Amniotic epithelial cell (primary cell): ENCODE measurements at regions not wholly inside any gene's neighbourhood (a gene's known extent, or its start where the extent isn't known, plus 50 kb on each side); places are given as distances from the start of the nearest gene placed in this dataset.

ENCODE experiments used
- DNase-seq: peaks from one replicate; pipeline ENCODE4 v3.0.0-alpha.2; 2010; ENCODE audit warnings: low read depth

DNA sequence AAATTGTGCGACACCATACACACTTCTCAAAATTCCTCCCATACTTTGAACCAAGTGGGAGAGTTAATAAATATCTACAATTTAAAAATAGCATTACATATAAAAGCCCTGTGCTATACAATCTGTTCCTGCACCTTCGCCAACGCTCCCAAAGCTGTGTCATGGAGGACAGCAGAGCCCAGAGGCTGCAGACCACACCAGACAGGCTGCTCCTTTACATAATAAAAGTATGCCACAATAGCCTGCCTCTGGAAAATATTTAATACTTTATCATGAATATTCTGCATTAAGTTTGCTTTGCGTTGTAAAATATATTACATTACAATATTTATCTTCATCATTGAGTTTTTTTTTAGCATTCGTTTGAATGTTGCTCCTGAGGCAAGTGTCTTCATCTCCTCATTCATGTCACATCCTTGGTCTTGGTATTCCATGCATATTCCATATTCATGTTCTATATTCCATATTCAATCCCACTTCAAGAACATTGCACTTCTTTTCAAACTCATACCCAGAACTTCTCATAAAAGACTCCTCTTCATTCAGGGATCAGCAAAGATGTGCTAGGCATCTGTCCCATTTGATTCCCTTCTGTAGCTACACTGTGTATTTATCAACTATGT is 663.9 kb downstream of the POM121L12 start:
- DNase-seq = no peak

DNA sequence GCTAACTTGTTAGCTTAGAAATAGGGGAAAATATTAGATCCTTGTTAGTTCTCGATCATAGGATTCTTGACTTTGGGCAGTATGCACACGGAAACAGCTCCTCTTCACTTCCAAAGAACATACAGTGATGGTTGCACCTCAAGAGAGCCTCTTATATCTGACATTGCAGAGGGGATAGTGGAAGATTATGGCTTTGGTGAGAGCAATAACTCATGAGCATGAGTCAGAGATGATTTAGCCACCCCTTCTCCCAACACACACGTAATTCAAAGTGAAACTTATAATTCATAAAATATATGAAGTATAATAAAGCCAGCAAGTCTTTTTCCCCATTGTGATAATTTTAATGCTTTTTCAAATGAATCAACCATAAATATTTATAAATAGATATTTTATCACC is 683.7 kb downstream of the POM121L12 start:
- DNase-seq = no peak

DNA sequence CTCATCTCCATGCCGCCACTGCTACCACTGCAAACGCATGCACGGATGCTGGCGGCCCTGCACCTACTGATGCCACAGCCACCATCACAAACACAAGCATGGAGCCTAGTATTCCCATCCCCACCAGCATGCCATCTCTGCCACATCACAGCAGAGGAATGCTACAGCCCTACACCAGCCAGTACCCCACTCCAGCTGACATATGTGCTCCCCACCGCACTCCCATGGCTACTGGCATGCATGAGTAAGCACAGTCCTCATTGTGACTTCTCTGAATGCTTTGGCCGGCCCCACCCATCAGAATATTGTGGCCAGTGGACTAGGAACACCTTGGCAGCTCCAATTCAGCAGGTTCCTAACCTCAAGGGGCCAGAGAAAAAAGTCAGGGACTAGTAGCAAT is 705.5 kb downstream of the POM121L12 start:
- no peak for DNase-seq

DNA sequence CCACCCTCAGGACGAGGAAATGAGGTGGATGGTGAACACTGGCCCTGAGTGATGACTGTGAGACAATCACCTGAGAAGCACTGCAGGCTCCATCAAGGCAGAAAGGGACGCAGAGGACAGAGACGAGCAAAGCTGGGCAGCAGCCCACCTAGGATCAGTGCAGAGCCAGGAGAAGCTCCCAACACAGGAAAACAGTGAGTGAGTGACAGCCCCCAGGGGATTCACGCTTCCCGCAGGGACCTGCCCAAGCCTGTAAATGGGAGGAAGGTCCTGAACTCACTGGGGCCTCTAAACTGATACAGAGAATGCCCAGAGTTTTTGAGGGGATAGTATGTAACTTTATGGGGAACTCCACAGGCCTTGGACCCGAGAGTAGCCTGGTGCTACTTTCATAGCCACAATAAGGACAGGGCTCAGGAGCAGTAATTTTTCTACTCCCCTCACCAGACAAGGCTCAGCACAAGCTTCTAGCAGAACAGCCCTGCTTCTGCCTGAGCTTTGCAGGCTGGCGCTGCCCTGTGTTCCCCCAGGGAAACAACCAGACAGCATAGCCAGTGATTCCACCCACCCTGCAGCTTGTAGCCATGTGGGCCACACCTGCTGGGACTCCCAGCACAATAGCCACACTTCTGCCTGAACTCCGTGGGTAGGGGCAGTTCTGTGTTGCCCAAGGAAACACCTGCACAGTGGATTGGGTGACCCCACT is 708.4 kb downstream of the POM121L12 start:
- DNase-seq = no peak

DNA sequence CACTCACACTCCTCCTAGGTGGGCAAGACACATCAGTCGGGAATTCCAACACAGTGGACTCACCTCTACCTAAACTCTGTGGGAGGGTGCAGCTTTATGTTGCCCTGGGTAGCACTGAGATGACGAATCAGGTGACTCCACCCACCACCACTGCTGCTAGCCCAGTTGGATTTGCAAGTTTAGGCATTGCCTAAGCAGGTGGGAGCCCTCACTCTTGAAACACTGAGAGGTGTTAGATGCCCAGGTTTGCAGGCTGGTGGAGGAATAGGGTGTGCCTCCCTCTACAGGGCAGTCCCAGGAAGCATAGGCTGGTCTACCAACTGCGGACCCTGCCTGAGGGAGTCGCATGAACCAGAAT is 708.9 kb downstream of the POM121L12 start:
- DNase-seq = no peak

DNA sequence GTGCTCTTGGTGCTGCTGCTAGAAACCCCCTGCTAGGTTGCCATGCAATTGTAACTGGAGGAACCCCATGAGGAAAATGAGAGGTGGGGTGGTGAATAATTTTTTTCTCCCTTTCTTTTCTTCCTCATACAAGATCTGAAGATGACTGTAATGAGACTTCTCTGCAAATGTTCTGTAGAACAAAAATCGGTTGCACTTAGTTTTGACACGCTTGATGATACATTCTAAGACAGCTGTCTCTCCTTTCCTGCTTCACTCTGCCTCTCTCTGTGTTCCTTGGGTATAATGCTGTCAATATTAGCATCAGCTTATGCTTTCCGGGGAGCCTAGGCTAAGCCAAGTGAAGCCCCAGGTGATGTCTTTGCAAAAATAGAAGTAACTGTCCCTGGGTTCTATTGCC is 721.5 kb downstream of the POM121L12 start:
- no peak for DNase-seq

DNA sequence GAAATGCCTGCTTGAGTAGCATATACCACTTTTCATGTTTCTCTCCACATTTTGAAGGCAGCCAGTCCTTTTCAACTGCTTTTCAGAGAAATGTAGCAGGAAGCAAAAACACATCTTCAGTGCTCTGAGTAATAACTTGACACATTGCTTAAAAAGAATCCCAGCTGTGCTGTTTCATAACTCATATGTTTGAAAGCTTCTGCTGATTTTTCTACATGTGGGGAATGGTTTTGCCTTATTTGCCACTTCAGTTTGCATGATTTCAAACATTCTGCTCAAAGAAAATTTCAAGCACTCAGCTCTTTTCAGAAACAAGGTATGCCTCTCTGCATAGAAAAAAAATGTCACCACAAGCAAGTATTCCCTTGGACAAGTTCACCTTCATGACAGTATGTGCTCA is 732.8 kb downstream of the POM121L12 start:
- DNase-seq = no peak

DNA sequence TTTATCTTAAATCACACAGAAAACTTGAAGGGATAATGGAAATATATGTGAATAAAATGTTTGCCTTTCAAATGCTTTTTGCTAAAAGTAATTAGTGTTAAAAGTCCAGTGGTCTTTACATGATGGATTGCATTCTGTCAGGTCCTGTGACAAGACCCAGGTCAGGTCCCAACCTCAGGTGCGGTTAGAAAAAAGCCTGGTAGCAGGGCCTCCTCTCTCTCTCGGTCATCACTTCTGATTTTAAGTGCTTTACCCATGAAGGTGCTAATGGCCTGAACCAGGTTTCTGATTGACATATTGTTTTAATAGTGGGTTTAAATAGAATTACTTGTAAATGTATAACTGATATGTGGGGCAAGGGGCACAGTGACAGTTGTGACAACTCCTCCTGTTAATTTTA is 736.3 kb downstream of the POM121L12 start:
- no peak for DNase-seq

DNA sequence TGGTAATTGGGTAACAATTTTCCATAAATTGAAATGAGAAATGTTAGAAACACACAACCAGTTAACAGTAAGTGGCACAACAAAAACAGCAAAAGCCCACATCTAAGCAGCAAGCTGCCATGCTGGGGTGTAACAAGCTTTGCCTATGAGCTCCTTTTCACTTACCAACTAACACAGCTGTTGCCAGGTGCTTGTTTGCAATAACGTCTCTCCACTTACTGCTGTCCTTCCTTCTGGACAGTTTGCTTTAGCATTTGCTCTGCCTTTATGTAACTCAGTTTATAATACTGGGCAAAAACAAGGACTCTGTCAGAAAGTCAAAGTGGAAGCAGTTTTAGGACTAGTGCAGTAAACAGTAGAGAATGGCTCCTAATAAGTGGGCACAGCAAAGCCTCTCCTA is 740.9 kb downstream of the POM121L12 start:
- no peak for DNase-seq

DNA sequence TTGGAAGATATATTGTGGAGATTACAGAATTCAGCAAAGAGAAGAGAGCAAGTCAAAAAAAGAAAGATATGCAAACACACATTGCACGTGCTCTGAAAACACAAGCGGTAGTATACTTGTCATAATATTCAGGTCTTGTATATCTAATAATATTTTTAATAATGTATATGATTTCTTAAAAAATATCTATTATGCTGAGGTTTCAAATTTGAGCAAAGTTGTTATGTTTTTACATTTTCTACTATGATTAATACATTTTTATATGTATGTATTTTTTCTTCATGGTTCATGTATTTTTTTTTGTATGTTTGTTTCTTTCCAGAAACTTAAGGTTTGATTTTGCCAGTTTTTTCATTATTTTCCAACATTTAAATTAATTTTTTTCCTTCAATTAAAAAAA is 752.4 kb upstream of the VSTM2A start:
- DNase-seq = no peak

DNA sequence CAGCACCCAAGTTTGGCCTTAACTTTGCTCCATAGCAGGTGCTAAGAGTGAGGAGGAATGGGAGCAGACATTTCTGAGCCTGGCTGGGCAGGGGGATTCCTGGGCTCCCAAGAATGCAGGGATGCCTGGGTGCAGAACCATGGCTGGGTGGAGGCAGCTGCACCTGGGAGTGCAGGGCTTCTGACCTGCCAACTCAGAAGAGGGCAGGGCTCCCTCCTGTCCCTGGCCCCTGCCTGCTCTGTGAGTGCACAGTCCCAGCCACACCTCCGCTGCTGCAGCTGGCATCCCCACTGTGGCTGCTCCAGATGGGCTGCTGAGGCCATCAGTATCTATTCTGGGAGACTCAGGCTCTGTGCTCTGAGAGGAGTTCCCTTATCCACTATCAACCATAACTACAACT is 747.4 kb upstream of the VSTM2A start:
- DNase-seq = no peak

DNA sequence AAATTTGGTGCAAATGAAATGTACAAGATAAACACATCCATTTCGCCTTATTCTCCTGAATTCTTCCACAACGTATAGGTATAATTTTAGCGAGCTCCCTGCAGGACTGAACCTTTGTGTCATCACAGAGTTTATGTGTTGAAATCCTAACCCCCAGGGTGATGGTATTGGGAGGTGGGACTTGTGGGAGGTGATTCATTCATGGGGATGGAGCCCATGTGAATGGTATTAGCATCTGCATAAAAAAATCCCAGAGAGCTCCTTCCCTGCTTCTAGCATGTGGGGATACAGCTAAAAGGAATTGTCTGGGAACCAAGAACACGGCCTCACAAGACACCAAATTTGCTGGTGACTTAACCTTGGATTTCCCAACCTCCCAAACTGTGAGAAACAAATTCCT is 741.4 kb upstream of the VSTM2A start:
- DNase-seq = no peak

DNA sequence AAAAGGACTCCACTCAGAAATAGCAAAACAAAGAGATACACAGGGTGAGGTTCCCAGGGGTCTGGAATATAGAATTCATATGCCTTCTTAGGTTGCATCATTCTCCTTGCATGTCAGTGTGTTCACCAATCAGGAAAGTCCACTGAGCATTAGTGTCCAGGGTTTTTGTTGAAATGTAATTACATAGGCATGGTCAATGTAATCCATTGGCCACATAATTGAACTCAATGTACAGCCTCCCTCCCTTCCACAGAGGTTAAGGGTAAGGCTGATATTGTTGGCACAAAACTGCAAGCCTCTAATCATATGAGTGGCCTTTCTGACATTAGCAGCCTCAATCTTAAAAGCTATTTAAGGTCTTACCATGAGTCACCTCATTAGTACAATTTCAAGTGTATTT is 736.1 kb upstream of the VSTM2A start:
- DNase-seq = no peak

DNA sequence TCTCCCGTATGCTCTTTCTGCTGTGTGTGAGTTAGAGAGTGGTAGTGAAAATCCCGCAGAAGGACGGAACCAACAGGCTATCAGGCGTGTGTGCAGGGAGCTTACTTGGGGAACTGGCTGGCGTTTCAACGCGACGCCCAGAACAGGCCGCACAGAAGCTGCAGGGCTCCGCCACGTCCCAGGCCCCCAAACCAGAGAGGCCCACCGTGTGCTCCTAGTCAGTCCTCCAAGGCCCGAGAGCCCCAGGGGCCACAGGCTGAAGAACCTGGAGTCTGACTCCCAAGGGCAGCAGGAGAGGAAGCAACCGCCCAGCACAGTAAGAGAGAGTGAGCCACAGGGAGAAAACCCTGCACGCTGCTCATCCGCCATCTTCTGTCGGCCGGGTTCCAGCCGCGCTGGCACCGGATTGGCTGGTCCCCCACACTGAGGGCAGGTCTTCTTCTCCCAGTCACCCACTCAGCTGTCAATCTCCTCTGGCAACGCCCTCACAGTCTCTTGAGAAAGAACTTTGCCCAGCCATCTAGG is 730.6 kb upstream of the VSTM2A start:
- DNase-seq = no peak

DNA sequence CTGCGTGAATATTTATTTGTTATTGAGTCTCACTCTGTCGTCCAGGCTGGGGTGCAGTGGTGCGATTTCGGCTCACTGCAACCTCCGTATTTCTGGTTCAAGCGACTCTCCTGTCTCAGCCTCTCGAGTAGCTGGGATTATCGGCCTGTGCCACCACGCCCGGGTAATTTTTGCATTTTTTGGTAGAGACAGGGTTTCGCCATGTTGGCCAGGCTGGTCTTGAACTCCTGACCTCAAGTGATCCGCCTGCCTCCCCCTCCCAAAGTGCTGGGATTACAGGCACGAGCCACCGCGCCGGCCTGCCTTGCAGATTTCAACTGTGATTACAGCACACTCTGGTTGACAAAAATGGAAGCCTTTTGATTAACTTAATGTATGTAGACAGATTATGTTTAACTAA is 730.0 kb upstream of the VSTM2A start:
- DNase-seq = no peak

DNA sequence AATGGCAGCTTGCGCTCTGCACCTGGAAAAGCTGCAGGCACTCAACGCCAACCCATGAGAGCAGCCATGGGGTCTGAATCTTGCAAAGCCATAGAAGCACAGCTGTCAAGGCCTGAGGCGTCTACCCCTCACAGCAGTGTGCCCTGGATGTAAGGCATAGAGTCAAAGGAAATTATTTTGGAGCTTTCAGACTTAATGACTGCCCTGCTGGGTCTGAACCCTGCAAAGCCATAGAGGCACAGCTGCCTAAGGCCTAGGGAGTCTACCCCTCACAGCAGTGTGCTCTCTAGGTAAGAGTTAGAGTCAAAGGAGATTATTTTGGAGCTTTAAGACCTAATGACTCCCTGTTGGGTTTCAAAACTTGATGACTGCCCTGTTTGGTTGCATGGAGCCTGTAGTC is 706.9 kb upstream of the VSTM2A start:
- DNase-seq = no peak

DNA sequence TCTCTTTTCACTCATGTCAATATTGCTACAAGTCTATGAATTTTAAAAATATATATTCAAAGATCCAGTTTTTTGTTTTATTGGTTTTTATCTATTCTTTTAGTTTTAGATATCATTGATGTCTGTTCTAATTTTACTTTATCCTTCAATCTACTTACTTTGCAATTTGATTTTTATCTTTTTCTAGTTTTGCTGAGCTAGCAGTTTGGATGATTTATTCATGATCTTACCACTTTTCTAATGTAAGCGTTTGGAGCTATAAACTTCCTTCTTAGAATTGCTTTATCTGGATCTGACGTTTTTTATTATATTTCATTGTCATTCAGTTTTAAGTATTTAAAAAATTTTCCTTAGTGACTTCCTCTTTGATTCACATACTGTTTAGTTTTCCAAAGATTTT is 664.5 kb upstream of the VSTM2A start:
- DNase-seq = no peak

DNA sequence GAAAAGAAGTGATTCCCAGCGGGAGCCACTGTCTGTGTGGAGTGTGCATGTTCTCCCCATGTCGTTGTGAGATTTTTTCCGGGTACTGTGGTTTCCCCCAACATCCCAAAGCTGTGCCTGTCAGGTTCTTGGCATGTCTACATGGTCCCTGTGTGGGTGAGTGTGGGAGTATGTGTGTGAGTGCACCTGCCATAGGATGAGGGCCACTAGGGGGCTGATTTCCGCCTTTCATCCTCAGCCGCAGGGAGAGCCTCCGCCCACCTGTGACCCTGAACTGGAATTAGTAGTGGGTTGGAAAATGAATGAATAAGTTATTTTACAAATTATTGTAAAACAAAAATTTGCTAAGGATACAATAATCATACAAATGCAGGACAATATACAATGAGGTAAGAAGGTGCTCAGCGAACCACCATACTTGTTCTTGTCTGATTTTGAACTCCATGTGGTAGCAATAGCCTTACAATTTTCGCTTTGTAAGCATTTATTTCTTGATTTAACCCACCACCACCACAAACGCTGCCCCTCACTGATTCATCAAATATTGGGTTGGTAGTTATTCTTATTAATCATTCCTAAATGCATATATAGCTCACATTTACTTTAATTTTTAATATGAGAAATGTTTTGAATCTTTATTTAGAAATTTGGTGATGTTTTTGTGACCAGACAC is 641.2 kb upstream of the VSTM2A start:
- DNase-seq = no peak

DNA sequence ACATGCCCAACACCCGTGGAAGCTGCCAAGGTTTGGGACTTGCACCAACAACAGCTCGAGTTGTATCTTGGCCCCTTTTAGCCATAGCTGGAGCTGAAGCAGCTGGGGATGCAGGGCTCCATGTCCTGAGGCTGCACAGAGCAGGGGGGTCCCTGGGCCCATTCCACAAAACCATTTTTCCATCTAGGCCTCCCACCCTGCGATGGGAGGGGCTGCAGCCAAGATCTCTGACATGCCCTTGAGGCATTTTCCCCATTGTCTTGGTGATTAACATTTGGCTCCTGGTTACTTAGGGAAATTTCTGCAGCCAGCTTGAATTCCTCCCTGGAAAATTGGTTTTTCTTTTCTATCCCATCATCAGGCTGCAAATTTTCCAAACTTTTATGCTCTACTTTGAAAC is 637.8 kb upstream of the VSTM2A start:
- DNase-seq = no peak

DNA sequence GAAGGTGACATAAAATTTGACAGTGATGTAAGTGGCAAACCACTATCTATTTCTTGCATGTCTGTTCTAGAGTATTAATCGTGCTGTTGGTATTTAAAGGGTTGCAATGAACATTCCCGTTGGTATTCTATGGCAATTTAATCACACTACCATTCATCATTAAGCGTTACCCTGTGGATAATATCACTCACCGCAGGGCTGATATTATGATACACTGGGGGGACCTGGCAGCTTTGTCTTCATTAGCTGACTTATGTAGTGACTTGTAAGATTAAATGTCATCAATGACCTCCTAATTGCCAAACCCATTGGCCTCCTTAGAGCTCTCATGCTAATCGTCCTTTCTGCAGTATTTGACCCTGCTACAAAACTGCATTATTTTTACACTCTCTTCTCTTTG is 624.5 kb upstream of the VSTM2A start:
- DNase-seq = no peak

DNA sequence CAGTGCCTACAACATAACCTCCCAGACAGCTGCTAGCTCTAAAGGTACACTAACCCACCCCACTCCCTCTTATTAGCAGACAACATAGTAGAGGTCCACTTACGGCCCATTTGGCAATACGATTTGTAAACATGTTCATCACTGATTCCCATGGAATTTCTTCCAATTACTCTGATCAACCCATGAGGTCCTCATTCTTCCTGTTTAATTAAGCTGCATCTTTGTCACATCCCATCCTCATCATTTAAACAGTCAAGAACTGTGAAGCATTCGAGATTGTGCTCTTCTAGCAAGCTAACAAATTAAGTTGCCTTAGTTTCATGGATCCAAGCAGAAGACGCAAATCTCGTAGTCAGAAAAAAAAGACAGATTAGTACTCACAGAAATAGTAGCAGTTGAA is 622.2 kb upstream of the VSTM2A start:
- DNase-seq = no peak

DNA sequence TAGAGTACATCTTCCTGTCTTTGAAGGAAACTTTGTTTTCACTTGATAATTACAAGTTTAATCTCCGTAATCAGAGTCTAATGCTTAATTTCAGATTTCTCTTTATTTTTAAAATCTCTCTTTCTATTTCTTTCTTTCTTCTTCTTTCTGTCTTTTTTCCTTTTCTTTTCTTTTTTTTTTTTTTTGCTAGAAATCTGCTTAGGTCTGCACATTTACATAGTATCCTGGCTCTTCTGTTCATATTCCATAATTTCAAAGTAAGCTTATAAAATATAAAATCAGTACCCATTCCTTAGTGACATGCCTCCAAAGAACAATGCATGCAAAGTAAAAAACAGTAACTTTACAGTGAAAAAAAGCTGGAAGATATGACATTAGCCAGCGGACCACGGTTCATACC is 601.7 kb upstream of the VSTM2A start:
- no peak for DNase-seq

DNA sequence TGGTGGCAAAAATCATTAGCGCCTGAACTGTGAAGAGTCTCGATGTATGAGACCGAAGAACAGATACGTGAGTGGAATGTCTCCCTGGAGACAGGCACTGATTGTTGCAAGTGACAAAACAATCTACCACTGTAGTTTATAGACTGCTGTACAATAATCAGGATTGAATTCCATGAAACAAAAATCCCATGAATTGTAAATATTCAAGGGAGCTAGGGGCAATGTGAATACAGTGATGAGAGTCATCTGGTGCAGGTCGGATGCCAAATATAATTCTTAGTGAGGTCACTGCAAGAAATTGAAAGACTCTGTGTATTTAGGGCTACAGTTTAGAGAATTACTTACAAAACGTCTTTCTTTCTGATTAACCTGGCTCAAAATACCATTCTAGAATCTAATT is 594.4 kb upstream of the VSTM2A start:
- no peak for DNase-seq

DNA sequence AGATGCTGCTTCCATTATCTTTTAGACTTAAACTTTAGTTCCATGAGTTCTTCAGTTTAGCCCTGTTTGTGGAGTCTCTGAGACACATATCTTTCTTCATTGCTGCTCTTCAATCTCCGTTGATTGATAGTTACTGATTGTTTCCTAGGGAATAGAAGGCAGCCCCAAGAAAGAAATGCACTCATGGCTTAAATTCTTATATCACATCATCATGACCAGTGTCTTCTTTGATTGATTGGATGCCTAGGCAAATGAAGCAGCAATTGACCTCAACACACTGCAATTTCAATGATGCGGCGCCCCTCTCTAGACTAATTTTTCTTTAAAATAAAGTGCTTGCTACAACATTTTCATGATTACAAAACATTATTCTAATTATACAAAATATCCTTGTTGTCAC is 576.5 kb upstream of the VSTM2A start:
- no peak for DNase-seq
